Neural progenitor cell (in vitro differentiated cells): ENCODE measurements at regions not wholly inside any gene's neighbourhood (a gene's known extent, or its start where the extent isn't known, plus 50 kb on each side); places are given as distances from the start of the nearest gene placed in this dataset.

Source experiments
- DNase-seq: peaks from one replicate; pipeline ENCODE4 v3.0.0-alpha.2; 2016; ENCODE audit warnings: low spot score
- H2AFZ ChIP-seq: fragments of 200-600 bp; sonication (generic); replicated peaks from 2 replicates; pipeline ENCODE4 v1.6.1; 2016; ENCODE audit warnings: antibody characterized with exemption
- H3F3A ChIP-seq: fragments of 200-600 bp; sonication (generic); 2 replicates; pipeline ENCODE4 v1.6.1; 2016; ENCODE audit warnings: antibody characterized with exemption, low read depth
- H3K27ac ChIP-seq: fragments of 200-600 bp; sonication (generic); 2 replicates; pipeline ENCODE4 v1.5.1; 2016; ENCODE audit warnings: mild to moderate bottlenecking
- H3K27me3 ChIP-seq: fragments of 200-600 bp; sonication (generic); 2 replicates; pipeline ENCODE4 v1.6.1; 2016; ENCODE audit warnings: mild to moderate bottlenecking, moderate library complexity
- H3K36me3 ChIP-seq: fragments of 200-600 bp; sonication (generic); 2 replicates; pipeline ENCODE4 v1.5.1; 2016
- H3K4me1 ChIP-seq: fragments of 200-600 bp; sonication (generic); 2 replicates; pipeline ENCODE4 v1.6.1; 2016; ENCODE audit warnings: mixed run types
- H3K4me2 ChIP-seq: fragments of 200-600 bp; sonication (generic); 2 replicates; pipeline ENCODE4 v1.6.1; 2016
- H3K4me3 ChIP-seq: fragments of 200-600 bp; sonication (generic); 2 replicates; pipeline ENCODE4 v1.5.1; 2016
- H3K79me2 ChIP-seq: fragments of 200-600 bp; sonication (generic); 2 replicates; pipeline ENCODE4 v1.6.1; 2016; ENCODE audit warnings: low read depth
- H3K9ac ChIP-seq: fragments of 200-600 bp; sonication (generic); 2 replicates; pipeline ENCODE4 v1.6.1; 2016
- H3K9me3 ChIP-seq: fragments of 200-600 bp; sonication (generic); 2 replicates; pipeline ENCODE4 v1.5.1; 2016; ENCODE audit warnings: low read depth
- H4K20me1 ChIP-seq: fragments of 200-600 bp; sonication (generic); 2 replicates; pipeline ENCODE4 v1.6.1; 2016; ENCODE audit warnings: low read depth
- H3K27ac Mint-ChIP-seq: 3 replicates; pipeline ENCODE4 v1.8.0; 2021; ENCODE audit warnings: mixed read lengths
- H3K27me3 Mint-ChIP-seq: 2 replicates; pipeline ENCODE4 v1.8.0; 2022; ENCODE audit warnings: low read depth, mild to moderate bottlenecking, inconsistent platforms, moderate library complexity, mixed read lengths; ENCODE audit not compliant: insufficient read depth
- H3K36me3 Mint-ChIP-seq: 3 replicates; pipeline ENCODE4 v1.8.0; 2021; ENCODE audit warnings: mixed read lengths
- H3K4me1 Mint-ChIP-seq: 3 replicates; pipeline ENCODE4 v1.8.0; 2021; ENCODE audit warnings: mixed read lengths
- H3K4me3 Mint-ChIP-seq: 3 replicates; pipeline ENCODE4 v1.8.0; 2021; ENCODE audit warnings: mild to moderate bottlenecking, moderate library complexity, mixed read lengths
- H3K9me3 Mint-ChIP-seq: 3 replicates; pipeline ENCODE4 v1.8.0; 2020; ENCODE audit warnings: mixed read lengths
- EZH2 ChIP-seq: fragments of 200-600 bp; sonication (generic); IDR thresholded peaks from 2 replicates; pipeline ENCODE4 v1.6.1; 2017; ENCODE audit warnings: antibody characterized with exemption, mild to moderate bottlenecking, moderate library complexity
- EZH2phosphoT487 ChIP-seq: fragments of 200-600 bp; sonication (generic); IDR thresholded peaks from 2 replicates; pipeline ENCODE4 v1.6.1; 2017; ENCODE audit warnings: antibody characterized with exemption
- TF ChIP-seq, protein P1 (sequence below): fragments of 200-600 bp; sonication (generic); IDR thresholded peaks from 2 replicates; pipeline ENCODE4 v1.5.1; 2017; ENCODE audit warnings: antibody characterized with exemption, mild to moderate bottlenecking

DNA sequence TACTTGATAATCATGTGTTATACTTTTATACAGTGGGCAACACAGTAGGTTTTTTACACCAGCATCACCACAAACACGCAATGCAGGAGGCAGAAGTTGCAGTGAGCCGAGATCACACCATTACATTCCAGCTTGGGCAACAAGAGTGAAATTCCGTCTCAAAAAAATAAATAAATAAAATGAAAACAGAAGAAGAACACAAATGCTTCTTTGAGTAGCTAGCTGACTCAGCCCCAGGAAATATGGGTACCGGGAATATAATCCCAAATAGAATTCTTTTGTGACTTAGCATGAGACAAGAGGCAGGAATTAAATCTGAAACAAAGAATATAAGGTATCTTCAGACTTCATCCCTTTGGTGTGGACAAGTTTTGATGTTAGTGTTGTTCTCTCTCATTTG is 164.2 kb upstream of the ATXN1 start:
- Histone ChIP-seq H3K4me1 (no peaks in the 10 kb centered on the region), H3K9me3 (no peaks in the 10 kb centered on the region), H3K9ac (no peak overlapping the region), H3K27me3 (no peaks in the 10 kb centered on the region), H3K27ac (no peak overlapping the region), H3K4me3 (no peak overlapping the region), H2AFZ (no peak overlapping the region), H3F3A (no peaks in the 10 kb centered on the region), H3K36me3 (no peaks in the 10 kb centered on the region), H3K79me2 (no peaks in the 10 kb centered on the region), H3K4me2 (no peak overlapping the region), H4K20me1 (no peaks in the 10 kb centered on the region)
- H3K36me3 Mint-ChIP-seq: no peaks in the 10 kb centered on the region
- no peak overlapping the region for H3K27ac Mint-ChIP-seq
- peaks cover 3% of the 10 kb centered on the region for H3K27me3 Mint-ChIP-seq
- H3K9me3 Mint-ChIP-seq: no peaks in the 10 kb centered on the region
- DNase-seq: no peak
- peaks cover 9% of the 10 kb centered on the region for H3K4me1 Mint-ChIP-seq
- H3K4me3 Mint-ChIP-seq: no peak overlapping the region
- no peak for TF ChIP-seq EZH2phosphoT487

DNA sequence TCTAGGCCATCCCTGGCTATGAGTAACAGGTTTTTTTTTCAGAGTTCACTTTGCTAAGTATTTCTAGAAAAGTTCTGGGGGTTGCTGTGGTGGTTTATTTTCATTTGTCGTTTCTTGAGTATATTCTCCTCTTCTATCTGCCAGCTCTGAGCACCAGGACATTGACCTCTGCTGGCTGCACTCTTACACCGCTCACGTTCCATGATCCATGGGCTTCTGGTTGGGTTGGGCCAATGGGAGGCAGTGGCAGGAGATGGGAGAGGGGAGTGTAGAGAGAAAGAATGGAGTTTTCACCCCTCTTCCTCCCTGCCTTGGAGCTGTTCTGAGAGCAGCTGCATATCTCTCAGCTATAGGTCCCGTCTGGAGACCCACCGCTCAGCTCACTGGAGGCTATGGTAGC is 161.0 kb upstream of the ATXN1 start:
- TF ChIP-seq EZH2phosphoT487: no peak
- TF ChIP-seq, protein P1, sequence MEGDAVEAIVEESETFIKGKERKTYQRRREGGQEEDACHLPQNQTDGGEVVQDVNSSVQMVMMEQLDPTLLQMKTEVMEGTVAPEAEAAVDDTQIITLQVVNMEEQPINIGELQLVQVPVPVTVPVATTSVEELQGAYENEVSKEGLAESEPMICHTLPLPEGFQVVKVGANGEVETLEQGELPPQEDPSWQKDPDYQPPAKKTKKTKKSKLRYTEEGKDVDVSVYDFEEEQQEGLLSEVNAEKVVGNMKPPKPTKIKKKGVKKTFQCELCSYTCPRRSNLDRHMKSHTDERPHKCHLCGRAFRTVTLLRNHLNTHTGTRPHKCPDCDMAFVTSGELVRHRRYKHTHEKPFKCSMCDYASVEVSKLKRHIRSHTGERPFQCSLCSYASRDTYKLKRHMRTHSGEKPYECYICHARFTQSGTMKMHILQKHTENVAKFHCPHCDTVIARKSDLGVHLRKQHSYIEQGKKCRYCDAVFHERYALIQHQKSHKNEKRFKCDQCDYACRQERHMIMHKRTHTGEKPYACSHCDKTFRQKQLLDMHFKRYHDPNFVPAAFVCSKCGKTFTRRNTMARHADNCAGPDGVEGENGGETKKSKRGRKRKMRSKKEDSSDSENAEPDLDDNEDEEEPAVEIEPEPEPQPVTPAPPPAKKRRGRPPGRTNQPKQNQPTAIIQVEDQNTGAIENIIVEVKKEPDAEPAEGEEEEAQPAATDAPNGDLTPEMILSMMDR: no peak

DNA sequence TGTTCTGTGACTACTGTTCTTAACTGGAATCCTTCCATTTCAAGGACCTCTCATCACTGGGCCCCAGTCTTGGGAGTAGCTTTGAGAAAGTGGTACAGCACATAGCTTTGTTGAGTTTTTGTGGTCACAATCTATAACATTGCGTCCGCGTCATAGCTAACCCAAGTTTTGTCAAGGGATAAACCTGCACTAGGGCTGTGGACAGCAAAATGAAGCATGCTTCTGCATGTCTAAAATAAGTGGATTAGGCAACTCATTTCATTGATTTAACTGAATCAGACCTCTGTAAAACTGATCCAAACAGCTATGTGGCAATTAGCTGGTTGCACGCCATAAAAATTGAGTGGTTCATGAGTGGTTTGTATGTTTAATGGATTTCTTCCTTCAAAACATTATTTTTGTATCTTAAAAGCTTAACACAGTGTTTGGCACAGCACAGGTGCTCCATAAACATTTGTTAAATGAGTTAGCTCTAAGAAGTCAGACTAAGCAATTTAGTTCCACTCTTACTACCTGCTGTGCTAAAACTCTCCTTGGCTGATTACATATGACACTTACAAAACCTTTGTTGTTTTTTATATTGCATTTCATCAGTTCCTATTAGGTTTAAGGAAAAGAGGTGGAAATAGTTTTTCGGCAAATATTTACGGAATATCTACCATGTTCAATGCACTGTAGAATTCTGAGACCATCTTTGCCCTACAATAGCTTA is 160.3 kb upstream of the ATXN1 start:
- Histone ChIP-seq H3K27ac (no peak overlapping the region), H3K4me1 (no peaks in the 10 kb centered on the region), H3K9me3 (no peaks in the 10 kb centered on the region), H3F3A (no peaks in the 10 kb centered on the region), H4K20me1 (no peaks in the 10 kb centered on the region), H3K27me3 (no peaks in the 10 kb centered on the region), H3K9ac (no peak overlapping the region), H3K79me2 (no peaks in the 10 kb centered on the region), H3K36me3 (no peaks in the 10 kb centered on the region), H2AFZ (no peak overlapping the region), H3K4me3 (no peak overlapping the region), H3K4me2 (no peak overlapping the region)
- Mint-ChIP-seq H3K4me1 (peaks cover 12% of the 10 kb centered on the region), H3K9me3 (no peaks in the 10 kb centered on the region), H3K27ac (no peak overlapping the region), H3K36me3 (no peaks in the 10 kb centered on the region), H3K27me3 (no peaks in the 10 kb centered on the region), H3K4me3 (no peak overlapping the region)
- TF ChIP-seq, protein P1: no peak
- TF ChIP-seq EZH2phosphoT487: no peak
- no peak for TF ChIP-seq EZH2
- DNase-seq: no peak

More for the DNA sequence above, 161.0 kb upstream of the ATXN1 start:
- H3K4me1 Mint-ChIP-seq: peaks cover 12% of the 10 kb centered on the region
- no peak overlapping the region for H3K27ac Mint-ChIP-seq
- peaks cover 3% of the 10 kb centered on the region for H3K27me3 Mint-ChIP-seq
- Histone ChIP-seq H3K4me1 (no peaks in the 10 kb centered on the region), H2AFZ (no peak overlapping the region), H3K4me2 (no peak overlapping the region), H3K9ac (no peak overlapping the region), H3K36me3 (no peaks in the 10 kb centered on the region), H3K27me3 (no peaks in the 10 kb centered on the region), H3K4me3 (no peak overlapping the region), H4K20me1 (no peaks in the 10 kb centered on the region), H3K27ac (no peak overlapping the region), H3K9me3 (no peaks in the 10 kb centered on the region), H3K79me2 (no peaks in the 10 kb centered on the region), H3F3A (no peaks in the 10 kb centered on the region)
- H3K9me3 Mint-ChIP-seq: no peaks in the 10 kb centered on the region
- DNase-seq: no peak
- no peak overlapping the region for H3K4me3 Mint-ChIP-seq
- H3K36me3 Mint-ChIP-seq: no peaks in the 10 kb centered on the region

DNA sequence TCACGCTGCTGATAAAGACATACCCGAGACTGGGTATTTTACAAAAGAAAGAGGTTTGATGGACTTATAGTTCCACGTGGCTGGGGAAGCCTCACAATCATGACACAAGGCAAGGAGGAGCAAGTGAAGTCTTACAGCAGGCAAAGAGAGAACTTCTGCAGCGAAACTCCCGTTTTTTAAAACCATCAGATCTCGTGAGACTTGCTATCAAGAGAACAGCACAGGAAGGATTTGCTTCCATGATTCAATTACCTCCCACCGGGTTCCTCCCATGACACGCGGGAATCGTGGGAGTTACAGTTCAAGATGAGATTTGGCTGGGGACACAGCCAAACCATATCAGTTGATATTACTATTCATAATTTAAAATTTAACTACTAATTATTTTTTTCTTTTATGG is 157.3 kb upstream of the ATXN1 start:
- no peaks in the 10 kb centered on the region for H3K9me3 Mint-ChIP-seq
- H3K36me3 ChIP-seq: no peaks in the 10 kb centered on the region
- H3K27ac Mint-ChIP-seq: no peak overlapping the region
- peak overlapping the region; percentile 59 for H2AFZ ChIP-seq
- H3F3A ChIP-seq: no peaks in the 10 kb centered on the region
- H3K27ac ChIP-seq: no peak overlapping the region
- no peaks in the 10 kb centered on the region for H3K79me2 ChIP-seq
- H3K4me3 Mint-ChIP-seq: no peak overlapping the region
- no peaks in the 10 kb centered on the region for H4K20me1 ChIP-seq
- H3K36me3 Mint-ChIP-seq: no peaks in the 10 kb centered on the region
- no peaks in the 10 kb centered on the region for H3K9me3 ChIP-seq
- no peak overlapping the region for H3K4me2 ChIP-seq
- no peak overlapping the region for H3K4me3 ChIP-seq
- DNase-seq: no peak
- no peaks in the 10 kb centered on the region for H3K4me1 ChIP-seq
- H3K4me1 Mint-ChIP-seq: peaks cover 12% of the 10 kb centered on the region
- TF ChIP-seq EZH2phosphoT487: no peak
- TF ChIP-seq, protein P1: no peak
- no peak overlapping the region for H3K9ac ChIP-seq
- no peaks in the 10 kb centered on the region for H3K27me3 Mint-ChIP-seq
- no peaks in the 10 kb centered on the region for H3K27me3 ChIP-seq
